CD4-positive, alpha-beta memory T cell (primary cell): ENCODE measurements at regions not wholly inside any gene's neighbourhood (a gene's known extent, or its start where the extent isn't known, plus 50 kb on each side); places are given as distances from the start of the nearest gene placed in this dataset.

Experiments
- CTCF ChIA-PET: fragments of 350-600 bp; sonication (Branson Sonifier 250); formaldehyde crosslinking; loops from one replicate; lab custom pipeline; 2021; ENCODE audit warnings: inconsistent platforms; ENCODE audit not compliant: partially characterized antibody; lab: Charles Lee
- POLR2A ChIA-PET: fragments of 350-600 bp; sonication (Branson Sonifier 250); formaldehyde crosslinking; loops from one replicate; lab custom pipeline; 2021; ENCODE audit not compliant: partially characterized antibody; lab: Charles Lee
- DNase-seq, 5 donors: peaks; one replicate each; pipeline versions ENCODE4 v3.0.0 to v3.0.0-alpha.2; 2020 to 2022; ENCODE audit warnings: mixed read lengths in 1 of 5
- H3K27ac ChIP-seq: one replicate; pipeline ENCODE4 v1.7.0; 2013; ENCODE audit warnings: low read depth, low read length
- H3K27me3 ChIP-seq: 2 replicates; pipeline ENCODE4 v1.7.0; 2013; ENCODE audit warnings: mild to moderate bottlenecking, low read length, moderate library complexity; ENCODE audit not compliant: insufficient read depth
- H3K36me3 ChIP-seq: 2 replicates; pipeline ENCODE4 v1.7.0; 2013; ENCODE audit warnings: mild to moderate bottlenecking, low read length, moderate library complexity; ENCODE audit not compliant: insufficient read depth
- H3K4me1 ChIP-seq: 2 replicates; pipeline ENCODE4 v1.7.0; 2013; ENCODE audit warnings: mild to moderate bottlenecking, low read length, moderate library complexity; ENCODE audit not compliant: insufficient read depth
- H3K4me3 ChIP-seq, 2 donors: one replicate each; pipeline ENCODE4 v1.7.0; 2013; ENCODE audit warnings: low read length in 2 of 2, mild to moderate bottlenecking in 1 of 2
- H3K9me3 ChIP-seq, 2 donors: one replicate each; pipeline ENCODE4 v1.7.0; 2013; ENCODE audit warnings: low read length in 2 of 2, control low read depth in 1 of 2; ENCODE audit not compliant: control insufficient read depth in 1 of 2
- H3K27ac Mint-ChIP-seq, 7 donors: one replicate each; pipeline ENCODE4 v1.8.0; 2020 to 2021; ENCODE audit warnings: mixed read lengths in 7 of 7, mild to moderate bottlenecking in 6 of 7, inconsistent platforms in 3 of 7, moderate library complexity in 3 of 7
- H3K27me3 Mint-ChIP-seq, 2 donors: one replicate each; pipeline ENCODE4 v1.8.0; 2020 to 2021; ENCODE audit warnings: mixed read lengths in 2 of 2
- H3K36me3 Mint-ChIP-seq, 2 donors: one replicate each; pipeline ENCODE4 v1.8.0; 2020 to 2021; ENCODE audit warnings: mixed read lengths in 2 of 2, inconsistent platforms in 1 of 2, mild to moderate bottlenecking in 1 of 2
- H3K4me1 Mint-ChIP-seq, 4 donors: one replicate each; pipeline ENCODE4 v1.8.0; 2020 to 2021; ENCODE audit warnings: mixed read lengths in 4 of 4, mild to moderate bottlenecking in 1 of 4
- H3K4me3 Mint-ChIP-seq, 8 donors: one replicate each; pipeline ENCODE4 v1.8.0; 2020 to 2021; ENCODE audit warnings: mixed read lengths in 8 of 8, mild to moderate bottlenecking in 7 of 8, moderate library complexity in 6 of 8, inconsistent platforms in 3 of 8
- H3K9me3 Mint-ChIP-seq, 8 donors: one replicate each; pipeline ENCODE4 v1.8.0; 2020 to 2021; ENCODE audit warnings: mixed read lengths in 8 of 8, mild to moderate bottlenecking in 5 of 8, inconsistent platforms in 3 of 8, moderate library complexity in 1 of 8
- intact Hi-C: fragments of 100-400 bp; cut with micrococcal nuclease; formaldehyde crosslinking; loops from one replicate; pipeline ENCODE4 v1.15.1; 2023

DNA sequence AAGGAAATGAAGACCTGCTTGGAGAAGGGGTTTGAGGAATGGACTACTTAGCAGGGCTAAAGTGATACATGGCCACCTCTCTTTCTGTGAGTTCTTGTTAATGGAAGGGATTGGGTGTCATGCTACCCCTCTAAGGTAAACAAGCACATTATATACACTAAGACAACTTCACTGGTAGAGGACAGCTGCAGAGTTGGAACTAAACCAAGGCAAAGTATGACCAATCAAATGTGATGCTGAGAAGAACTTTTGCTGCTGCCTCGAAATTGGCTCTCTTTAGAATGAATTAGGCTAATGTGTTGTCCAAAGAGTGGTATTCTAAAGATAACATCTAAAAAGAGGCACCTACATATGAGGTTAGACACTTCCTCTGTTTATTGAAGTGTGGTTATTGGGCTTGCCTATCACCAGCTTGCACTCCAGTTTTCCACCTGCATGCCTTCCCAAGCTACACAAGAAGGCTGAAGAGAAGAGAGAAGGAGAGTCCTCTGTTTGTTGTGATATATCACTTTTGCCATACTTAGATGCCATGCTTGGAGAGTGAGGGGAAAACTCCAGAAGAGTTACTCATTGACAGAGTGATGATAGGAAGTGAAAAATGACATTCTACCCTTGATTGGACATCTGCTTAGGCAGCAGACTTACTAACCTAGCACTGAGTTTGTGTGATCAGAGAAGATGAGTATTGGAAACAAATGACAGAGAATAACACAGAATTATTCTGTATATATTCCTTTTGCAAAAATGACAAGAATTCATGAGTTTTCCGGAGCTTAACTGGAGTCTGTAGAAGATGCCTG is 536.1 kb downstream of the ZNF608 start:
- H3K4me1 Mint-ChIP-seq, result no peaks in the 10 kb centered on the region
- H3K4me3 Mint-ChIP-seq, result no peak overlapping the region
- H3K27me3 ChIP-seq, result no peaks in the 10 kb centered on the region
- H3K27me3 Mint-ChIP-seq, result no peaks in the 10 kb centered on the region
- H3K27ac ChIP-seq, result no peak overlapping the region
- no peak overlapping the region for H3K27ac Mint-ChIP-seq
- no peaks in the 10 kb centered on the region for H3K36me3 ChIP-seq
- no peaks in the 10 kb centered on the region for H3K36me3 Mint-ChIP-seq
- H3K4me1 ChIP-seq, result no peaks in the 10 kb centered on the region
- H3K9me3 Mint-ChIP-seq, result peaks cover 2 to 15% (median 9%) of the 10 kb centered on the region in 8 donors
- no peaks in the 10 kb centered on the region for H3K9me3 ChIP-seq
- no peak overlapping the region for H3K4me3 ChIP-seq
- ChIA-PET POLR2A (no interaction called here), CTCF (no interaction called here)
- intact Hi-C loops, result no loop called here
- DNase-seq, result no peak

- Mint-ChIP-seq H3K27ac (no peak overlapping the region), H3K9me3 (peaks cover 0 to 18% (median 7%) of the 10 kb centered on the region in 8 donors), H3K4me3 (no peak overlapping the region), H3K36me3 (no peaks in the 10 kb centered on the region), H3K4me1 (no peaks in the 10 kb centered on the region), H3K27me3 (no peaks in the 10 kb centered on the region)
- intact Hi-C loops, result no loop called here
- CTCF ChIA-PET, result no interaction called here
- Histone ChIP-seq H3K36me3 (no peaks in the 10 kb centered on the region), H3K27ac (no peak overlapping the region), H3K27me3 (no peaks in the 10 kb centered on the region), H3K9me3 (peaks cover 0 to 5% of the 10 kb centered on the region in 2 donors), H3K4me1 (no peaks in the 10 kb centered on the region), H3K4me3 (no peak overlapping the region)
- POLR2A ChIA-PET, result no interaction called here
- DNase-seq, result no peak
These were observed 539.3 kb downstream of the ZNF608 start for GRCh38 chr5:124207118-124207517.

- no peak for DNase-seq
- H3K27ac Mint-ChIP-seq, result no peak overlapping the region
- Histone ChIP-seq H3K4me1 (no peaks in the 10 kb centered on the region), H3K4me3 (no peak overlapping the region), H3K9me3 (peaks cover 0 to 5% of the 10 kb centered on the region in 2 donors), H3K36me3 (no peaks in the 10 kb centered on the region), H3K27ac (no peak overlapping the region), H3K27me3 (no peaks in the 10 kb centered on the region)
- intact Hi-C loops, result no loop called here
- H3K4me1 Mint-ChIP-seq, result no peaks in the 10 kb centered on the region
- H3K4me3 Mint-ChIP-seq, result no peak overlapping the region
- POLR2A ChIA-PET, result no interaction called here
- no peaks in the 10 kb centered on the region for H3K27me3 Mint-ChIP-seq
- CTCF ChIA-PET, result no interaction called here
- H3K36me3 Mint-ChIP-seq, result no peaks in the 10 kb centered on the region
- peaks cover 0 to 18% (median 8%) of the 10 kb centered on the region in 8 donors for H3K9me3 Mint-ChIP-seq
These were observed 539.9 kb downstream of the ZNF608 start for GRCh38 chr5:124206540-124206939.

DNA sequence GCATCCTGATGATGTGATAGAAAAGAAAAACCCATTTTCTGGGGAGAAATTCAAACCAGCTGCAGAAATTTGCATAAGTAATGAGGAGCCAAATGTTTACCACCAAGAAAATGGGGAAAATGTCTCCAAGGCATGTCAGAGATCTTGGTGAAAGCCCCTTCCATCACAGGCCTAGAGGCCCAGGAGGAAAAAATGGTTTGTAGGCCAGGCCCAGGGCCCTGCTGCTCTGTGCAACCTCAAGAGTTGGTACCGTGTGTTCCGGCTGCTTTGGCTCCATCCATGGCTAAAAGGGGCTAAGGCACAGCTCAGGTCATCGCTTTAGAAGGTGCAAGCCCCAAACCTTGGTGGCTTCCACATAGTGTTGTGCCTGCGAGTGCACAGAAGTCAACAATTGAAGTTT is 543.1 kb downstream of the ZNF608 start:
- no peak overlapping the region for H3K27ac ChIP-seq
- H3K27me3 ChIP-seq, result no peaks in the 10 kb centered on the region
- peaks cover 0 to 5% of the 10 kb centered on the region in 2 donors for H3K9me3 ChIP-seq
- H3K4me1 ChIP-seq, result no peaks in the 10 kb centered on the region
- Mint-ChIP-seq H3K9me3 (peaks cover 3 to 16% (median 8%) of the 10 kb centered on the region in 8 donors), H3K27me3 (no peaks in the 10 kb centered on the region), H3K36me3 (no peaks in the 10 kb centered on the region), H3K4me3 (no peak overlapping the region), H3K27ac (no peak overlapping the region), H3K4me1 (no peaks in the 10 kb centered on the region)
- H3K36me3 ChIP-seq, result no peaks in the 10 kb centered on the region
- intact Hi-C loops, result no loop called here
- ChIA-PET POLR2A (no interaction called here), CTCF (no interaction called here)
- no peak for DNase-seq
- no peak overlapping the region for H3K4me3 ChIP-seq

DNA sequence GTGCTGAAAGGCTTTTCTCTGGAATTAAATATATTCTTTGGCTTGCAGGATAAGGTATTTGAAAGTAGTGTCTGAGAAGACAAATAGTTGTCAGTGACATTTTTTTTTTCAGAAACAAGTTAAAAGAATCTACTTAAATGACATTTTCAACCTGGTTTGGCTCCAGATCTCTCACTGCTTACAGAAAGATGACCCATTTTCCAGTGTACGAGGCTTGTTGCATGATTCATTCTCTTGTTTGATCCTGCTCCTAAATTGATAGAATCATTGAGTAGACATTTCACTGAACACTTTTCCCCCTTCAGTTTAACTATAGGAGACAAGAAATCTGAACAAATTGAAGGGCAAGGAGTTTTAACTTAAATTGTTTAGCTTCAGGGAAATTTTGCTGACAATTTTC is 546.1 kb downstream of the ZNF608 start:
- Histone ChIP-seq H3K4me1 (no peaks in the 10 kb centered on the region), H3K4me3 (no peak overlapping the region), H3K36me3 (no peaks in the 10 kb centered on the region), H3K9me3 (peaks cover 0 to 5% of the 10 kb centered on the region in 2 donors), H3K27ac (no peak overlapping the region), H3K27me3 (no peaks in the 10 kb centered on the region)
- CTCF ChIA-PET, result no interaction called here
- Mint-ChIP-seq H3K27ac (no peak overlapping the region), H3K27me3 (no peaks in the 10 kb centered on the region), H3K4me1 (no peaks in the 10 kb centered on the region), H3K36me3 (no peaks in the 10 kb centered on the region), H3K4me3 (no peak overlapping the region), H3K9me3 (peaks cover 1 to 16% (median 6%) of the 10 kb centered on the region in 8 donors)
- intact Hi-C loops, result no loop called here
- POLR2A ChIA-PET, result no interaction called here
- DNase-seq, result no peak

- intact Hi-C loops, result no loop called here
- Mint-ChIP-seq H3K36me3 (no peaks in the 10 kb centered on the region), H3K4me1 (no peaks in the 10 kb centered on the region), H3K4me3 (no peak overlapping the region), H3K27ac (no peak overlapping the region), H3K9me3 (peaks cover 1 to 16% (median 6%) of the 10 kb centered on the region in 8 donors), H3K27me3 (no peaks in the 10 kb centered on the region)
- Histone ChIP-seq H3K27ac (no peak overlapping the region), H3K4me1 (no peaks in the 10 kb centered on the region), H3K4me3 (no peak overlapping the region), H3K27me3 (no peaks in the 10 kb centered on the region), H3K9me3 (peaks cover 0 to 5% of the 10 kb centered on the region in 2 donors), H3K36me3 (no peaks in the 10 kb centered on the region)
- DNase-seq, result no peak
- CTCF ChIA-PET, result no interaction called here
- POLR2A ChIA-PET, result no interaction called here
These were observed 546.5 kb downstream of the ZNF608 start for GRCh38 chr5:124199893-124200292.

- CTCF ChIA-PET, result no interaction called here
- Histone ChIP-seq H3K4me3 (no peak overlapping the region), H3K27me3 (no peaks in the 10 kb centered on the region), H3K27ac (no peak overlapping the region), H3K4me1 (no peaks in the 10 kb centered on the region), H3K36me3 (no peaks in the 10 kb centered on the region), H3K9me3 (no peaks in the 10 kb centered on the region)
- no peak for DNase-seq
- Mint-ChIP-seq H3K27me3 (no peaks in the 10 kb centered on the region), H3K4me3 (no peak overlapping the region), H3K27ac (no peak overlapping the region), H3K4me1 (no peaks in the 10 kb centered on the region), H3K36me3 (no peaks in the 10 kb centered on the region), H3K9me3 (peaks cover 0 to 7% (median 0%) of the 10 kb centered on the region in 8 donors)
- intact Hi-C loops, result no loop called here
- POLR2A ChIA-PET, result no interaction called here
These were observed 551.0 kb downstream of the ZNF608 start for GRCh38 chr5:124195411-124195810.
